Progenitor cell of endocrine pancreas (in vitro differentiated cells): ENCODE measurements at regions not wholly inside any gene's neighbourhood (a gene's known extent, or its start where the extent isn't known, plus 50 kb on each side); places are given as distances from the start of the nearest gene placed in this dataset.

Experiments used
- DNase-seq: peaks from one replicate; pipeline ENCODE4 v3.0.0; 2021; ENCODE audit warnings: low spot score; ENCODE audit not compliant: unreplicated experiment
- H3K27ac Mint-ChIP-seq: 2 replicates; pipeline ENCODE4 v1.8.0; 2021; ENCODE audit warnings: mild to moderate bottlenecking, moderate library complexity, mixed read lengths
- H3K27me3 Mint-ChIP-seq: 2 replicates; pipeline ENCODE4 v1.8.0; 2021; ENCODE audit warnings: mixed read lengths
- H3K36me3 Mint-ChIP-seq: 2 replicates; pipeline ENCODE4 v1.8.0; 2022; ENCODE audit warnings: mixed read lengths; ENCODE audit not compliant: insufficient read depth
- H3K4me1 Mint-ChIP-seq: 2 replicates; pipeline ENCODE4 v1.8.0; 2021; ENCODE audit warnings: low read depth, mixed read lengths
- H3K4me3 Mint-ChIP-seq: 2 replicates; pipeline ENCODE4 v1.8.0; 2021; ENCODE audit warnings: low read depth, mild to moderate bottlenecking, moderate library complexity, mixed read lengths
- H3K9me3 Mint-ChIP-seq: 2 replicates; pipeline ENCODE4 v1.8.0; 2021; ENCODE audit warnings: low read depth, mixed read lengths
- CTCF ChIP-seq: fragments of 200-600 bp; sonication (generic); IDR thresholded peaks from one replicate; pipeline ENCODE4 v1.5.0; 2021; ENCODE audit warnings: antibody characterized with exemption, mild to moderate bottlenecking; ENCODE audit not compliant: unreplicated experiment

GRCh38 chr7:89757910-89758309 lies 396.4 kb upstream of the STEAP1 start:
- H3K27me3 Mint-ChIP-seq: no peaks in the 10 kb centered on the region
- H3K27ac Mint-ChIP-seq: no peak overlapping the region
- no peak for TF ChIP-seq CTCF
- H3K4me3 Mint-ChIP-seq: no peak overlapping the region
- no peaks in the 10 kb centered on the region for H3K4me1 Mint-ChIP-seq
- no peaks in the 10 kb centered on the region for H3K9me3 Mint-ChIP-seq
- H3K36me3 Mint-ChIP-seq: no peaks in the 10 kb centered on the region
- DNase-seq: no peak

GRCh38 chr7:89760690-89761089 lies 393.6 kb upstream of the STEAP1 start:
- Mint-ChIP-seq H3K9me3 (no peaks in the 10 kb centered on the region), H3K27me3 (no peaks in the 10 kb centered on the region), H3K27ac (no peak overlapping the region), H3K4me3 (no peak overlapping the region), H3K36me3 (no peaks in the 10 kb centered on the region), H3K4me1 (no peaks in the 10 kb centered on the region)
- no peak for TF ChIP-seq CTCF
- no peak for DNase-seq

- H3K27me3 Mint-ChIP-seq: no peaks in the 10 kb centered on the region
- no peak overlapping the region for H3K4me3 Mint-ChIP-seq
- TF ChIP-seq CTCF: no peak
- H3K36me3 Mint-ChIP-seq: no peaks in the 10 kb centered on the region
- no peaks in the 10 kb centered on the region for H3K4me1 Mint-ChIP-seq
- DNase-seq: no peak
- no peaks in the 10 kb centered on the region for H3K9me3 Mint-ChIP-seq
- no peak overlapping the region for H3K27ac Mint-ChIP-seq
These were observed 393.1 kb upstream of the STEAP1 start for GRCh38 chr7:89761173-89761572.

- Mint-ChIP-seq H3K4me1 (peaks cover 15% of the 10 kb centered on the region), H3K36me3 (no peaks in the 10 kb centered on the region), H3K9me3 (no peaks in the 10 kb centered on the region), H3K4me3 (no peak overlapping the region), H3K27me3 (no peaks in the 10 kb centered on the region), H3K27ac (no peak overlapping the region)
- no peak for DNase-seq
- no peak for TF ChIP-seq CTCF
These were observed 384.1 kb upstream of the STEAP1 start for GRCh38 chr7:89770161-89770560.

- peaks cover 15% of the 10 kb centered on the region for H3K4me1 Mint-ChIP-seq
- no peaks in the 10 kb centered on the region for H3K9me3 Mint-ChIP-seq
- H3K27ac Mint-ChIP-seq: no peak overlapping the region
- H3K4me3 Mint-ChIP-seq: no peak overlapping the region
- H3K27me3 Mint-ChIP-seq: no peaks in the 10 kb centered on the region
- no peaks in the 10 kb centered on the region for H3K36me3 Mint-ChIP-seq
- DNase-seq: no peak
- peak; percentile 28 for TF ChIP-seq CTCF
These were observed 383.1 kb upstream of the STEAP1 start for GRCh38 chr7:89771003-89771636.
